ENCODE measurements at regions not wholly inside any gene's neighbourhood (a gene's known extent, or its start where the extent isn't known, plus 50 kb on each side); places are given as distances from the start of the nearest gene placed in this dataset.

DNA sequence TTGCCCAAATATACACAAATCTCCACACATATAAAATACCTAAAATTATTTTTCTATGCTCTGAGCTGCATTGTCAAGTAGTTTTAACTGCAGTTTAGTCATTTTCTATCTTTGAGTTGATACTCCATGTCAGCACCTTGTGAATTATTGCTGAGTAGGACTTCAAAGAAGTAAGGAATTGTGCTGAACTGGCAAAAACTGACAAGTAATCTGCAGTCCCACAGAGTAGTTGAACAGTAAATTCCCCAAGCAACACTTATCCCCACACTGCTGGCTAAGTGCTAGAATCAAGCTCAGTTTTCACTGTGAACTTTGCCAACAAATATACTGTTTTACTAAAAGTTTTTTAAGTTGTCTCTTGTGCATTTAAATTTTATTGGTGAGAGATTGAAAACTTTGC, 141.8 kb upstream of the ST6GAL2 start (continued):
- TF ChIP-seq REST (IDR thresholded peaks at IDR 0.05; ENCODE audit: unreplicated experiment) (no peak), ETS1 (IDR thresholded peaks at IDR 0.05) (no peak)

DNA sequence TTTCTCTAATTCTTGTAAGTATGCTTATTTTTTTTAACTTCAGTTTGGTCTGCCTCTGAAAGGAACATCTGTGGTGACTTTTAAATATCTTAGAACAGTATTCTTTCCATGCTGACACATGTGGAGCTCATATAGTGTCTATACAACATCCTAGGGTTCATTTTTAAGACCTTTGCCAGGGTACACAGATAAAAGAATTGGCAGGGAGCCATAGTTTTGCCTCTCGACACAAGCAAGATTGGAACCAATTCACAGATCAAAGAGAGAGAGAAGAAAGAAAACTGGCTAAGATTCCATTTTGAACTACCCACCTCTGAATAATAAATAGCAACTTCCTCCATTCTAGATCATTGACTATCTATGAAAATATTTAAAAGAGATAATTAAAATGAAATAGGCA, 142.7 kb upstream of the ST6GAL2 start:
- Histone ChIP-seq H3K79me2 (replicated peaks; ENCODE audit: insufficient read depth) (no peaks in the 10 kb centered on the region), H3F3A (replicated peaks; ENCODE audit: low read depth) (no peaks in the 10 kb centered on the region), H2AFZ (no peak overlapping the region), H3K4me1 (ENCODE audit: insufficient read depth) (peaks cover 9% of the 10 kb centered on the region; the same call in 1 of the 2 replicates), H3K36me3 (ENCODE audit: insufficient read depth) (no peaks in the 10 kb centered on the region), H3K4me3 (no peak overlapping the region), H3K27me3 (ENCODE audit: insufficient read depth) (no peaks in the 10 kb centered on the region), H3K27ac (ENCODE audit: low read depth) (no peak overlapping the region), H4K20me1 (replicated peaks; ENCODE audit: insufficient read depth) (no peaks in the 10 kb centered on the region), H3K9me2 (ENCODE audit: insufficient read depth) (0 out of 2 replicates have a peak, but pooled peaks cover 7% of the 10 kb centered on the region), H3K4me2 (no peak overlapping the region)
- DNase-seq (ENCODE audit: low spot score) (no peak), ATAC-seq (no peak)
- H3K4me3 Mint-ChIP-seq = no peak overlapping the region
- peaks cover 4% of the 10 kb centered on the region; the same call in 1 of the 3 replicates for H3K36me3 Mint-ChIP-seq (ENCODE audit: low read depth)
- H3K9me3 Mint-ChIP-seq = peaks cover 4% of the 10 kb centered on the region; the same call in 1 of the 3 replicates
- H3K27me3 Mint-ChIP-seq (ENCODE audit: insufficient read depth, low read depth, poor library complexity) = no peaks in the 10 kb centered on the region
- H3K4me1 Mint-ChIP-seq = peaks cover 8% of the 10 kb centered on the region
- H3K27ac Mint-ChIP-seq = no peak overlapping the region
- TF ChIP-seq CREB1 (CRISPR knock-in tag; IDR thresholded peaks at IDR 0.05; ENCODE audit: low read depth) (no peak), ZNF462 (CRISPR knock-in tag; IDR thresholded peaks at IDR 0.05) (no peak), ZNF331 (CRISPR knock-in tag; IDR thresholded peaks at IDR 0.05; ENCODE audit: low read depth) (no peak), NANOG (IDR thresholded peaks at IDR 0.05; ENCODE audit: borderline replicate concordance) (no peak), ZNF114 (CRISPR knock-in tag; IDR thresholded peaks at IDR 0.05) (no peak), JUNB (IDR thresholded peaks at IDR 0.05; ENCODE audit: unreplicated experiment) (no peak), EZH2 (IDR thresholded peaks at IDR 0.05; ENCODE audit: low read depth, unreplicated experiment) (no peak), EZH2phosphoT487 (IDR thresholded peaks at IDR 0.05; ENCODE audit: unreplicated experiment) (no peak), STAT1 (IDR thresholded peaks at IDR 0.05; ENCODE audit: unreplicated experiment) (no peak), POLR2AphosphoS5 (IDR thresholded peaks at IDR 0.05; ENCODE audit: low read depth) (no peak), CTCF (conservative IDR thresholded peaks at IDR 0.05; ENCODE audit: low read depth in 2 of 2) (no peak)
